SIG-M5 treated with dmso at 0.1 percent for 504 hours (cell line): ENCODE measurements at regions not wholly inside any gene's neighbourhood (a gene's known extent, or its start where the extent isn't known, plus 50 kb on each side); places are given as distances from the start of the nearest gene placed in this dataset.
A peak's percentile ranks its signal among the peaks of the same experiment; 100 is the strongest.

Experiments
- DNase-seq: peaks from one replicate; lab custom pipeline; 2025; ENCODE audit not compliant: unreplicated experiment; lab: John Stamatoyannopoulos, UW

- DNase-seq, result no peak
These were observed 119.1 kb upstream of the TMC3 start for GRCh38 chr15:81492969-81493645.

- DNase-seq, result no peak
These were observed 118.4 kb upstream of the TMC3 start for GRCh38 chr15:81492331-81492968.

GRCh38 chr15:81491414-81492096 is 117.5 kb upstream of the TMC3 start:
- DNase-seq, result no peak

GRCh38 chr15:81485806-81486205 is 111.8 kb upstream of the TMC3 start:
- no peak for DNase-seq

GRCh38 chr15:81484086-81484955 is 110.3 kb upstream of the TMC3 start:
- no peak for DNase-seq

GRCh38 chr15:81483496-81483895 is 109.5 kb upstream of the TMC3 start:
- DNase-seq, result no peak

GRCh38 chr15:81481346-81481745 is 107.3 kb upstream of the TMC3 start:
- no peak for DNase-seq

GRCh38 chr15:81480645-81481053 is 106.6 kb upstream of the TMC3 start:
- DNase-seq, result peak; percentile 44

- DNase-seq, result no peak
These were observed 104.3 kb upstream of the TMC3 start for GRCh38 chr15:81478354-81478753.

GRCh38 chr15:81475926-81476325 is 101.9 kb upstream of the TMC3 start:
- DNase-seq, result no peak

- no peak for DNase-seq
These were observed 101.5 kb upstream of the TMC3 start for GRCh38 chr15:81475471-81475870.

GRCh38 chr15:81473946-81474345 is 99.9 kb upstream of the TMC3 start:
- DNase-seq, result no peak

- no peak for DNase-seq
These were observed 99.2 kb upstream of the TMC3 start for GRCh38 chr15:81473177-81473576.

- DNase-seq, result no peak
These were observed 97.1 kb upstream of the TMC3 start for GRCh38 chr15:81471151-81471550.

GRCh38 chr15:81469154-81469553 is 95.1 kb upstream of the TMC3 start:
- DNase-seq, result no peak

- DNase-seq, result no peak
These were observed 92.7 kb upstream of the TMC3 start for GRCh38 chr15:81466741-81467140.

GRCh38 chr15:81454024-81454423 is 80.0 kb upstream of the TMC3 start:
- DNase-seq, result no peak

- DNase-seq, result no peak
These were observed 76.7 kb upstream of the TMC3 start for GRCh38 chr15:81450721-81451120.

GRCh38 chr15:81449836-81450474 is 75.9 kb upstream of the TMC3 start:
- DNase-seq, result peak; percentile 16

GRCh38 chr15:81443040-81443820 is 69.2 kb upstream of the TMC3 start:
- DNase-seq, result no peak
